ENCODE measurements at regions not wholly inside any gene's neighbourhood (a gene's known extent, or its start where the extent isn't known, plus 50 kb on each side); places are given as distances from the start of the nearest gene placed in this dataset.

GRCh38 chr12:62136496-62136895 is 123.7 kb upstream of the USP15 start:
- TF ChIP-seq CTCF (IDR thresholded peaks at IDR 0.05; ENCODE audit: poor library complexity, severe bottlenecking) (no peak), SMC3 (conservative IDR thresholded peaks at IDR 0.05; ENCODE audit: poor library complexity) (no peak), REST (IDR thresholded peaks at IDR 0.05; ENCODE audit: borderline replicate concordance) (no peak), RAD21 (conservative IDR thresholded peaks at IDR 0.05) (no peak), POLR2AphosphoS5 (IDR thresholded peaks at IDR 0.05) (no peak), EZH2 (IDR thresholded peaks at IDR 0.05; ENCODE audit: borderline replicate concordance, insufficient read depth, low read length, poor library complexity, severe bottlenecking) (no peak), TAF1 (IDR thresholded peaks at IDR 0.05; ENCODE audit: low read depth) (no peak)

Measured in neural cell (in vitro differentiated cells).